PC-3 (cell line): ENCODE measurements at regions not wholly inside any gene's neighbourhood (a gene's known extent, or its start where the extent isn't known, plus 50 kb on each side); places are given as distances from the start of the nearest gene placed in this dataset.

Source experiments
- CTCF ChIP-seq: fragments of 300-600 bp; sonication (generic); conservative IDR thresholded peaks from 2 replicates; pipeline ENCODE4 v1.5.1; 2017; ENCODE audit warnings: antibody characterized with exemption, low read depth, mild to moderate bottlenecking, low read length
- EZH2 ChIP-seq: fragments of 300-600 bp; sonication (generic); IDR thresholded peaks from one replicate; pipeline ENCODE4 v1.6.1; 2017; ENCODE audit warnings: antibody characterized with exemption, mild to moderate bottlenecking, low read length; ENCODE audit not compliant: unreplicated experiment

DNA sequence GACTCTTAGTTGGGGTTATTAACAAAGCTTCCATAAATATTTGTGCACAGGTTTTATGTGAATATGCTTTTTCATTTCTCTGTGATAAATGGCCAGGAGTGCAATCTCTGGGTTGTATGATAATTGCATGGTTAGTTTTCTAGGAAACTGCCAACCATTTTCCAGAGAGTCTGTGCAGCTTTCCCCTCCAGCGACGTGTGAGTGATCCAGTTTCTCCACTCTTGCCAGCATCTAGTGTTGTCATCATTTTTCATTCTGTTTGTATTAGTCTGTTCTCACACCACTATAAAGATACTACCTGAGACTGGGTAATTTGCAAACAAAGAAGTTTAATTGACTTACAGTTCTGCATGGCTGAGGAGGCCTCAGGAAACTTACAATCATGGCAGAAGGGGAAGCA, 319.6 kb upstream of the SHH start:
- TF ChIP-seq EZH2 = no peak
- no peak for TF ChIP-seq CTCF
